Transverse colon (tissue), 4 donors: ENCODE measurements at regions not wholly inside any gene's neighbourhood (a gene's known extent, or its start where the extent isn't known, plus 50 kb on each side); places are given as distances from the start of the nearest gene placed in this dataset.

Experiments
- POLR2AphosphoS5 ChIP-seq, 3 donors: sonication (generic); formaldehyde crosslinking; IDR thresholded peaks; one replicate each; pipeline ENCODE4 v1.6.1; 2016; ENCODE audit warnings: antibody characterized with exemption in 3 of 3
- TF ChIP-seq, protein P1 (sequence below), 5 experiments: fragments of 200-600 bp in 3 of 5; fragments of 450-650 bp in 2 of 5; sonication (generic) in 3 of 5; IDR thresholded peaks; 1 replicate in 2 of 5; 2 replicates in 3 of 5; pipeline ENCODE4 v1.5.1; 2016 to 2017; ENCODE audit warnings: antibody characterized with exemption in 5 of 5, inconsistent platforms in 3 of 5, mild to moderate bottlenecking in 2 of 5, moderate library complexity in 1 of 5

DNA sequence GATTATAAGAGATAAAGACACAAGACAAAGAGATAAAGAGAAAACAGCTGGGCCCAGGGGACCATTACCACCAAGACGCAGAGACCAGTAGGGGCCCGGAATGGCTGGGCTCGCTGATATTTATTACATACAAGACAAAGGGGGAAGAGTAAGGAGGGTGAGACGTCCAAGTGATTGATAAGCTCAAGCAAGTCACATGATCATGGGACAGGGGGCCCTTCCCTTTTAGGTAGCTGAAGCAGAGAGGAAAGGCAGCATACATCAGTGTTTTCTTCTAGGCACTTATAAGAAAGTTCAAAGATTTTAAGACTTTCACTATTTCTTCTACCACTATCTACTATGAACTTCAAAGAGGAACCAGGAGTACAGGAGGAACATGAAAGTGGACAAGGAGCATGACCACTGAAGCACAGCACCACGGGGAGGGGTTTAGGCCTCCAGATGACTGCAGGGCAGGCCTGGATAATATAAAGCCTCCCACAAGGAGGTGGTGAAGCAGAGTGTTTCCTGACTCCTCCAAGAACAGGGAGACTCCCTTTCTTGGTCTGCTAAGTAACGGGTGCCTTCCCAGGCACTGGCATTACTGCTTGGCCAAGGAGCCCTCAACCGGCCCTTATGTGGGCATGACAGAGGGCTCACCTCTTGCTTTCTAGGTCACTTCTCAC is 63.9 kb upstream of the ARL4D start:
- no peak for TF ChIP-seq POLR2AphosphoS5 (IDR thresholded peaks at IDR 0.05)
- TF ChIP-seq, protein P1, sequence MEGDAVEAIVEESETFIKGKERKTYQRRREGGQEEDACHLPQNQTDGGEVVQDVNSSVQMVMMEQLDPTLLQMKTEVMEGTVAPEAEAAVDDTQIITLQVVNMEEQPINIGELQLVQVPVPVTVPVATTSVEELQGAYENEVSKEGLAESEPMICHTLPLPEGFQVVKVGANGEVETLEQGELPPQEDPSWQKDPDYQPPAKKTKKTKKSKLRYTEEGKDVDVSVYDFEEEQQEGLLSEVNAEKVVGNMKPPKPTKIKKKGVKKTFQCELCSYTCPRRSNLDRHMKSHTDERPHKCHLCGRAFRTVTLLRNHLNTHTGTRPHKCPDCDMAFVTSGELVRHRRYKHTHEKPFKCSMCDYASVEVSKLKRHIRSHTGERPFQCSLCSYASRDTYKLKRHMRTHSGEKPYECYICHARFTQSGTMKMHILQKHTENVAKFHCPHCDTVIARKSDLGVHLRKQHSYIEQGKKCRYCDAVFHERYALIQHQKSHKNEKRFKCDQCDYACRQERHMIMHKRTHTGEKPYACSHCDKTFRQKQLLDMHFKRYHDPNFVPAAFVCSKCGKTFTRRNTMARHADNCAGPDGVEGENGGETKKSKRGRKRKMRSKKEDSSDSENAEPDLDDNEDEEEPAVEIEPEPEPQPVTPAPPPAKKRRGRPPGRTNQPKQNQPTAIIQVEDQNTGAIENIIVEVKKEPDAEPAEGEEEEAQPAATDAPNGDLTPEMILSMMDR (IDR thresholded peaks at IDR 0.05) = no peak
